Epithelial cell of prostate (primary cell): ENCODE measurements at regions not wholly inside any gene's neighbourhood (a gene's known extent, or its start where the extent isn't known, plus 50 kb on each side); places are given as distances from the start of the nearest gene placed in this dataset.
"Not testable (repeated sequence)": the region's sequence is repeated elsewhere in the genome, so short reads cannot be mapped to it uniquely, and the experiment has no call there.

Experiments used
- DNase-seq: peaks from one replicate; pipeline ENCODE4 v3.0.0-alpha.2; 2011; ENCODE audit warnings: low read depth, low spot score
- H3K27ac ChIP-seq: fragments of 450-650 bp; 2 replicates; pipeline ENCODE4 v1.5.1; 2017; ENCODE audit warnings: mild to moderate bottlenecking

DNA sequence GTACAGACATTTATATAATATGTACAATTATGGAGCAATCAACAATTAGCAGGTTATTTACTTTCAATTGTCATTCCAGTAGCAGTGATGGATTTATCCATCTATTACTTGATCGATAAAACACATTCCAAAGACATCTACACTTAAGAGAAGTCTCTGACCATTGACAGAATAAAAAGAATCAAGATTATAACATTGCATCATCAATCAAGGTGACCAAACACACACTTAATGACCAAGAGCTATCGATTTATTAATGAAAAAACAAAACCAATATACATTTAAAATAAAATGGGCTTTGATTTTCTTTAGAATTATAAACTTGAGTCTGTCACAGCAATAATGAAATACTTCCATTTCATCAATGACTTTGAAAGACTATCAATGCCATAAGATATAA lies 170.2 kb upstream of the CDKN3 start:
- H3K27ac ChIP-seq = no peak overlapping the region
- no peak for DNase-seq

DNA sequence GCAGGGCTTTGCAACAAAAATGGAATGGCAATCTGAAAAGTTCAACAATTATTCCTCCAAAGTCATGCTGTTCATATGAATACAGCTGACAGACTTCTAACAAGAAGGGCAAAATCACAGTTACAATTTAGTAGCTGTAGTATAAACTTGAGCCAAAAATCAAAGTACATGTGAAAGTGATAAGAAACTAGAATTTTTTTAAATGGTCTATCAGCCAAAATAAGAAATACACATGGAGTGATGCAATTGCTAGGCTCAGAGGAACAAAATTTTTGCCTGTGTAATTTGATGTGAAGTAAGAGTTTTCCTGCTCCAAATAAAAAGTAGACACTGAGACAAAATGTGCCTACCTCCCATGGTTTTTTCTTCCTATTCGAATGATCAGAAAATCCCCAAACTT lies 167.7 kb upstream of the CDKN3 start:
- no peak for DNase-seq
- H3K27ac ChIP-seq = no peak overlapping the region

DNA sequence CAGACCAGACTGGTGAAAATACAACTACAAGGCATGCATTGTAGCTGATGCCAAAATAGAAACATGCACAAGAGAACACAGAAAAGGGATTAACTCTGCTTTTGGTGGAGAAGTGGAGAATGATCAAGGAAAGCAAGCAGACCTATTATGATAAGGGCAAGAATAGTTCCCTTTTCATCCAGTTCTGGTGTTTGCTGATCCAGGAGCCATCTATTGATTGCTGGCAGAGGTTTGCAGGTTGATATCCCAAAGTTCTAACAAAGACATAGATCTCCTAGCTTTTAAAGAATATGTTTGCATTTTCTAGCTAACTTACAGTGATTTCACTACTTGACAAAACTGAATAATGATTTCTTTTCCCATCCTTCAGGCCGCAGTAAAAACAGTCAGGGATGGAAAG lies 166.2 kb upstream of the CDKN3 start:
- DNase-seq = no peak
- no peak overlapping the region for H3K27ac ChIP-seq

DNA sequence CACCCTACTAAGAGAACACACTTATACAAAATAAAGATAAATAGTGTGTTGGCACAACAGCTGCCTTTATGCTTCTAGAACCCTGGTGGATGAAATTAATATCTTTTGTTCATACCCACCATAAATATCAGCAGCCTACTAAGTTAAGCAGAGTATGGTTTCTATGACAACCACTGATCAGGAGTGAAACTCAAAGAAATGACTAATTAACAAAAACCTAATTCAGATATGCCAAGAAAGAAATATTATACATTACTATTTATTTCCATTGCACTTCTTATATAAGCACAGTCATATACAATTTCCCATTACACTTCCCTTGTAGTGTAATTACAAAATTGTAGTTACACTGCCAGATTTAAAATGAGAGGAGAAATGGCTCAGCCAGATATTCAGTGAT lies 164.1 kb upstream of the CDKN3 start:
- H3K27ac ChIP-seq = no peak overlapping the region
- no peak for DNase-seq

DNA sequence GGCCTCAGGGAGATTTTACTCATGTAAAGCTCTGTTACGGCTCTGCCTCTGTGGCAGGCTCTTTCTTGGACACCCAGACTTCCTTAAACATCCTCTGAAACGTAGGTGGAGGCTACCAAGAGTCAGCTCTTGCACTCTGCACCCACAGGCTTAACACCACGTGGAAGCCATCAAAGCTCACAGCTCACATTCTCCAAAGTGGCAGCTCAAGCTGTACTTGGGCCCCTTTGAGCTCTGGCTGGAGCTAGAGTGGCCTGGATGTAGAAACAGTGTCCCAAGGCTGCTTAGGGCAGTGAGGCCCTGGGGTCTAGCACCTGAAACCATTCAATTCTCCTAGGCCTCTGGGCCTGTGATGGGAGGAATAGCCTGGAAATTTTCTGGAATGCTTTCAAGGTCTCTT lies 155.3 kb upstream of the CDKN3 start:
- H3K27ac ChIP-seq = no peak overlapping the region
- no peak for DNase-seq

DNA sequence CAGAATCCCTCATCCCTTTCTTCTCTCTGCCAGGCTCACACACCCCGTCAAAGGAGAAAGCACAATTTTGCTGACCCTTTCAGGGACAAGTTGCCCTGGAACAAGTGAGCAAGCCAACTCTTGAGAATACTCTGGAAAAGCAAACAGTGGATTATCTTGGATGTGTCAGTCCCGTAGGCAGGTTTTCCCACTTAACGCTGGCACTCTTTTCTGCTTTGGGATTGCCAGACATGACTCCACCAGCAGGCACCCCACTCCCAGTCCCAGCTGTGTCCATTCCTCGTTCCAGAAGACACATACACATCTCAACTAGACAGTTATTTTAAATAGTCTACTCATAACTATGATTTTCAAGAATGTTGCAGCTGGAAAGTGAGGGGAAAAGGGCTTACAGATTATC lies 145.5 kb upstream of the CDKN3 start:
- DNase-seq = no peak
- peak overlapping the region; percentile 89 for H3K27ac ChIP-seq

DNA sequence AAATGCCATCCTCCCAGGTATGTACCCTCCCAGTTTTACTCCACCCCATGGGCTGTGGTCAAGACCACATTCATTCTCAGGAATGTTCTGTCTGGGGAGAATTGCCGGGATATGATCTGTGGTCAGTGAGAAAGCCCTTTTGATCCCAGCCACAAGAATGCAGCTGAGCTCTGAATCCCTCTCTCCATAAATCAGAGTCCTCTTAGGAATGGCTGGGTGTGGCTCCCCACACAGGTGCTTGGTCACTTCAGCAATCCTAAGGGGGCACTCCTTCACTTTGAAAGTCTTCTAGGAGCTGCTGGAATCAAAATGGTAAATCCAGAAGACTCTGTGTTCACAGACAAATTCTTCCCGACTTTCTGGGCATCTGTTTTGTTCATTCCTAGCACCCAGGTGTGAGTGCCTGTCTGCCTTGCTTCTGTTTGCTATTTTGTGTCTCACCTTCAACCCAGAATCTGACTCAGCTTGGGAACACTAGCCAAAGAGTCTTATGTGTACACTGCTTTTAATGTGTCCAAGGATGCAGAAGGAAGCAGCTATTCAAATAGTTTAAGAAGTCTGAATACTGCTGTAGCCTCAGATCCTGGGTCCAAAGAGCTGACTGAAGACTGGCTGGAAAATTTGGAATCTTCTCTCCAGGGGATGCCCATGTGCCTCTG lies 144.6 kb upstream of the CDKN3 start:
- peak; percentile 34 for DNase-seq
- peak overlapping the region; percentile 89 for H3K27ac ChIP-seq

DNA sequence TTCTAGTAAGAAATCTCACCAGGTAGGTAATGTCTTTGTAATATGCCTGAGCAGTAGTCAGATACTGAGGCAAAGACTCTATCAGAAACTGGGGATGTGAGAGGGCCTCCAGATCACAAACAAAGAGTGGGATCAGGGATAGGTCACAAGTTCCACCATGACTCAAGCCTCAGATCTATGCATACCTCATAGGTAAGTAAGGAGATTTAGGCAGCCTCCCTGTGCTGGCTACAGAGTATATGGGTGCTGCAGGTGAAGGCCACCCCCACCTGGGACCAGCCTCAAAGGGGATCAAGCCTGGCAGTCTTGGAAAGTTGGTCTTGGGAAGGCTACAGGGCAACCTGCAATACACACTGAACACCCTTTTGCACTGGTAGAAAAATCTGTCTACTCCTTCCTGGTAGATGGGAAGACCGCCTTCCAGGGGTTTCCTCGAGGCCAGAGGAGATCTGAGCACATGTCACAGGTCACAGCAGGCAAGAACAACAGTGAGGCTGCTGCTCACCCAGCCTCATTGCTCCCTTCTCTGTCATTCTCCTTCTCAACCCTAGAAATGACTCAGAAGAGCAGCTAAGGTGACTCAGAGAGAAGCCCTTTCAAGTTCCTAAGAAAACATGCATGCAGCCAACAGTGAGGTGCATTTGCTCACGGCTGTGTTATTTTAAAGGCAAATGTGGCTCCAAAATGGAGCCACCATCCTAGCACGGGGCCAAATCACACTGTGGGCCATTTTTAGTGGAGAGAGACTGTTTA lies 143.4 kb upstream of the CDKN3 start:
- DNase-seq = peak; percentile 79
- H3K27ac ChIP-seq = peak overlapping the region; percentile 89

DNA sequence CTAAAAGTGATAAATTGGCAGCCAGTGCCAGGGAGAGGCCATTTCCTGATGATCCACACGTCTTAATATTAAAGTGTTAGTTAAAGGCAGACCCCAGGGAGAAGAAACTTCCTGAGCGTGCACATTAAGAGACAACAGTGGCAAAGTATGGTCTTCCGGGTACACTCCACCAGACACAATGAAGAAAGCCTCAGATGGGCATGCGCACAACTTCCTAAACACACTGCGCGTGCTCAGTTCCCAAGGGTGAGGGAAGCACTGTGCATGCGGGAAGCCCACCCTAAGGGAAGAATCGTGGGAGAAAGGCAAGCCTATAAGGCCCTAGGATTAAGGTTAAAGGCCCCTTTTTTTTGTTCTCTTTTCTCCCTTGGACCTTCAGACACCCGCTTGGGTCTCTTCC lies 140.7 kb upstream of the CDKN3 start:
- no peak overlapping the region for H3K27ac ChIP-seq
- DNase-seq = no peak

DNA sequence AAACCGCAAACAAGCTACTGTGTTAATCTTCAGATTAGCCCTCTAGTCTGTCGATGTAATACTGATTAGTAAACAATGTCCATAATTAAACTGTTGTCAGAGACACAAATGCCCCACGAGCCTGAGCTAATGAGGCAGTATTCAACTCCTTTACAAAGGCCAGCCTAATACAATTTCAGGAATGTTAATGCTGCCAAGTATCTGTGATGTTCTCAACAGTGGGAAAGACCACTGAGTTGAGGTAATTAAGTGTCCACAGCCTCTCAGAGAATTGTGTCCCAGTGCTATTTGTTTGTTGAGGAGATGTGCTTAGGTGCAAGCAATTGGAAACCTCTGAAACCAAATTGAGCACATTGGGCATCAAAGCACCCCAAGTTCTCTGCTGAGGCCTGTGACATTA lies 139.4 kb upstream of the CDKN3 start:
- H3K27ac ChIP-seq = no peak overlapping the region
- no peak for DNase-seq

DNA sequence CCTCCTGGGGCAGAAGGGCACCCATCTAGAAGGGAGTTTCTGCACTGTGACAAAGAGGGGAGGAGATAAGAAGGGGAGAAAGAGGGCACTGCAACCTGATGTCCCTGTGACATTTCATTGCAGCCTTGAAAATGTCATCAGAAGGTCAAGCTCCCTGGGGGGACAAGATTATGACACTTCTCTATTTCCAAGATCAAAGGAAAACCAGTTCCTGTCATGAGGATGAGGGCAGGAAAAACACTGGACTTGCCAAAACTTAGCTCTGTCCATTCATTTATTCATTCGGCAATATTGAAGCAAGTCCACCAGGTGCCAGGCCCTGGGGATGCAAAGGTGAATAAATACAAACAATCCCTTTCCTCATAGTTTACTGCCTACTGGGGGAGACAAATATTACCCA lies 138.4 kb upstream of the CDKN3 start:
- no peak overlapping the region for H3K27ac ChIP-seq
- no peak for DNase-seq

DNA sequence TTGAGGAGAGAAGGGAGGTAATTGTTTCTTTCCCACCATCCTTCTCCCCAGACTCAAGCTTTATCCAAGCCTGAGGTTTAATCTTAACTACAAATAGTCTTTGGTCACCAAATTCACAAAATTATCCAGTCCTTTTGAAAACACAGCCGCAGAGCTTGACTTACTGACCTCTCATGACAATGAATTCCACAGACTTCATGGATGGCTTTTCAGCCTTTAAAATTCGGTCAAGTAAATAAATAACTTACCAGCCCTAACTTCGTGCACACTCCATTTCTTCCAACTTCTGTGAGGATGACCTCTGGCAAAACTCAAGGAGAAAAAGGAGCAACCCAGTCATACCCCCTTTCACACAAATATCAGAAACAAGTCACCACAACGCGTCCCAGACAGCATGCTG lies 137.0 kb upstream of the CDKN3 start:
- no peak for DNase-seq
- no peak overlapping the region for H3K27ac ChIP-seq

DNA sequence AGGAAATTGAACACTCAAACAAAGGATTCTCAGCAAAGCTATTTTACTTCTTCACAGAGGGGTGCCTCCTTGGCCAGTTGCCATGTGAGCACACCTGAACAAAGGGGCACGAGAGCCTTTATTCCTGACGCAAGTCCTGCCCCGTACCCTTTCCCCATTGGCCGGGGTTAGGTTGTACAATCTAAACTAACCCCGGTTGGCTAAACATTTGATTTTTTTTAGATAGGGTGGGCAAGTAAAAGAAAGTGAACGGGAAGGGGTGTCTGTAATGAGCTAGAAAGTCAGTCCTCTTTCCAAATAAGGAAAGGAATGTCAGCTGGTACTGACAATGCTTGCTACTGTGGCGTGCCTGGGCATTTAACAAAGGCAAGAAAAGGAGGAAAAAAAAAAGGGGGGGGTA lies 135.5 kb upstream of the CDKN3 start:
- no peak for DNase-seq
- no peak overlapping the region for H3K27ac ChIP-seq

DNA sequence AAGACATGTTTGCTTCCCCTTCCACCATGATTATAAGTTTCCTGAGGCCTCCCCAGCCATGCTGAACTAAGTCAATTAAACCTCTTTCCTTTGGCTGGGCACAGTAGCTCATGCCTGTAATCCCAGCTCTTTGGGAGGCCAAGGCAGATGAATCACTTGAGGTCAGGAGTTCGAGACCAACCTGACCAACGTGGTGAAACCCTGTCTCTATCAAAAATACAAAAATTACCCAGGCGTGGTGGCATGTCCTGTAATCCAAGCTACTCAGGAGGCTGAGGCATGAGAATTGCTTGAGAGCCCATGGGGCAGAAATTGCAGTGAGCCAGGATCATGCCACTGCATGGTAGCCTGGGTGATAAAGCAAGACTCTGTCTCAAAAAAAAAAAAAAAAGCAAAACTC lies 130.2 kb upstream of the CDKN3 start:
- not testable (repeated sequence) for H3K27ac ChIP-seq, DNase-seq

DNA sequence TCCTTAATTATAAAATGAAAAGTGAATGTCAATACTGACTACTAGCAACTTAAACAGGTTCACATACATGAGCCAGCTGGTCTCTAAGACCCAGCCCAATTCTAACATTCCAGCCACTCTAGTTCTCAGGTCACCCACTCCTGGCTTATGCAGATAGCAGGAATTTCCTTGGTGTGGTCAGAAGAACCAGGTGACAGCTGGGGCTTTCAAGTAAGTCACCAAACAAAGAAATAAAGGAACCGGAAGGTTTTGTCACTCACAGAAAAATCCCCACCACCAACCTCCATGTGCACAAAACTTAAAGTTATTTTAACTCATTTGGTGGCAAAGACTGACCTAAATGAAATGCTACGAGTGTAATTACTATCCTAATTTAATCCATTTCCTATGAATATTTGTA lies 129.6 kb upstream of the CDKN3 start:
- no peak for DNase-seq
- H3K27ac ChIP-seq = no peak overlapping the region

DNA sequence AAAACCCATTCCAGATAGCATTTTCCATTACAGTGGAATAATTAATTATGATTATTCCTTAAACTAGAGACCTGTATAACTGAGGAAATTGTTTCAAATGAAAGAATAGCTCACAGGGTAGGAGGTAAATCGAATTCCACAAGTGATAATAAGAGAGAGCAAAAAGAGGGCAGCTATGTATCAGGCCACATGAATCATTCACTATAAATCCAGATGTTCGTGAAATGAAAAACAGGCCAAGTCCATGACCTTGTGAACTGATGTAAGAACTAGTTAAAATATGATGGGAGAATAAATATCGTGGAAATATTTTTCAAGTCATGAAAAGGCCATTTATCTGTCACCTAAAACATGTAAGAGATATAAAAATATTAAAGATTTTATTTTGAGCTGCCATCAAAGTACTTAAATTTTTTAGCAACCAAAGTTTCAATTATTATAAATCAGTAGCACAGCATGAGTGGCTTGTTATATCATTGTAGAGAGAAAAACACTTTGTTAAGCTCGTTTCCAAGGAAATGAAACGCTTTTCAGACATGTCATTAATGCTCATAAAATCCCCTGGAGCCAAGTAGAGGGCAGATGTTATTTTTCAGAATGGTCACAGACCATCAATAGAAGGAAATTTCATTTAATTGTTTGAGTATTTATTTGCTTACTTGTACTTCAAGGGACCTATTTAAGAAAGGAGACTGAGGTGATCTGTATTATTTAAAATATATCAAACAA lies 120.6 kb upstream of the CDKN3 start:
- DNase-seq = no peak
- no peak overlapping the region for H3K27ac ChIP-seq

DNA sequence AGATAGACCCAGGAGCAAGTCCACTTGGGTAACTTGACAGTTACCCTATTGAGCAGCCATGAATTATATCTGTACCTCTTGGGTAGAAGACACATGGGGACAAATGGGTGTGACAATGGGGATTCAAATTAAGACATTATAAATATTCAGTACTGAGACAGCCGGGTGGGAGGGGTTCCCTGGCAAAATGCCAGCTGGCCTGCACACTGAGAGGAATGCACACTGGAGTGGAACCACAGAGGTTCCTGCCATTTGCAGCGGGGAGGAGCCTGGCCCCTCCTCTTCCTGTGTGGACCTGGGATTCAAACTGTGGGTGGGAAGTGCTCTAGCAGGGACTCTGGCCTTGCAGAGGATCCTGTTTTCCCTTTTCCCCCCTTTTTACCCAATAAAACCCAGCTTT lies 118.7 kb upstream of the CDKN3 start:
- no peak overlapping the region for H3K27ac ChIP-seq
- DNase-seq = no peak

DNA sequence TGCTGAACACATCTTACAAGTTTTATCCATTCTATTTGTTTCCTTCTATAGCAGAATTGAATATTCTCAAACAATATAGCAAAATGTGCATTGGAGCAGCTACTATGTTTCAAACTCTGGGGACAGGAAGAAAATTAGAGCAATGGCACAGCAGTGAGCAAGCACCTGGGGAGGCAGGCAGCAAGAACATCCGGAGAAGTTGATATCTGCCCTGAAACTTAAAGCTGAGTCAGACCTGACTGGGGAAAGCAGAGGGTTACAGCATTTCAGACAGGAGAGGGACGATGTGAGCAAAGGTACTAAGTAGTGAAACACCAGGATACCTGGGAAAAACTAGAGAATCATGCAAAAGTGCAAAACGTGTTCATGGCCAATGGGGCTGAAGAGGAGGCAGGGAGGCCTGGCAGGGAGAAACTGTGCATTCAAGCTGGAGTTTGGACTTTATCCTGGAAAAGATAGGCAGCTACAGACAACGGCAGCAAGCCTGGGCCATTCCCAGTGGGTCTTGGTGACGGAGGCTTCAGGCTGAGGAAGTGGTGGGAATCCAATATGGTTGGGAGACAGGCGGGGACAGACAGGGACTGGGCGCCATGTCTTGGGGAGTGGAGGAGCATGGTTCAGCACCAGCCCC lies 118.0 kb upstream of the CDKN3 start:
- DNase-seq = no peak
- H3K27ac ChIP-seq = no peak overlapping the region

DNA sequence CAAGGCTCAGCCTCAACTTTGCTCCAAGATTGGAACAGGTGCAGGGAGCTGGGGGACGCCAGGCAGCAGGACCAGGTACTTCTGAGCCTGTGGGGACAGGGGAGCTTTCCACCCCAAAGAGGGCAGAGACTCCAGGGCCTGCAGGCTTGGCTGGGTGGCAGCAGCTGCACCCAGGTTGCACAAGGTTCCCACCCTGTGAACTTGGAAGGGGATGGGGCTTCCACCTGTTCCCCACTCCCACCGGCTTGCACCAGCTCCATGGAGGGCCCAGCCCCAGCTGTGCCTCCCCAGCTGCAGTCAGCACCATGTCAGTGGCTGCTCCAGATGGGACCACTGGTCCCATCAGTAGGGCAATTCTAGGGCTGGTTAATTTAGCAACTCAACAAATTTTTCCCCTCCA lies 114.0 kb upstream of the CDKN3 start:
- no peak overlapping the region for H3K27ac ChIP-seq
- no peak for DNase-seq

DNA sequence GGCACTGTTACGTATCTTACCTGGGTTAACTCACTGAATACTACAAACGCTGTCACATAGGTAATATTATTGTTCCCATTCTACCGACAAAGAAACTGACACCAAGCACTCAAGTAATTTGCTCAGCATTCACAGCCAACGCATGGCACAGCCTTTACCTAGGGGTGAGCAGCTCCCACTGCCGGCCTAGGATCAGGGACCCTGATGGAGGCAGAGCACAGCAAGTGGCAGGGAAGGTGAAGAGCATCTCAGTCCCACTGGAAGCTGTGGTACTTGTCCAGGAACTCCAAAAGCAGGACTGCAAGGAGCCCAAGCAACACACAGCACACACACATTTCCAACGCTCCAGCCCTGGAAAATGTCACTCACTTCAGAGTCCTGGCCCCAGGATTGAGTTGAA lies 111.8 kb upstream of the CDKN3 start:
- DNase-seq = no peak
- no peak overlapping the region for H3K27ac ChIP-seq
